HG03066 (cell line): ENCODE measurements at regions not wholly inside any gene's neighbourhood (a gene's known extent, or its start where the extent isn't known, plus 50 kb on each side); places are given as distances from the start of the nearest gene placed in this dataset.

ENCODE experiments used
- ATAC-seq: cut with Tn5 transposase; IDR thresholded peaks from one replicate; pipeline ENCODE4 v1.9.1; 2021; ENCODE audit warnings: low read depth; ENCODE audit not compliant: unreplicated experiment

DNA sequence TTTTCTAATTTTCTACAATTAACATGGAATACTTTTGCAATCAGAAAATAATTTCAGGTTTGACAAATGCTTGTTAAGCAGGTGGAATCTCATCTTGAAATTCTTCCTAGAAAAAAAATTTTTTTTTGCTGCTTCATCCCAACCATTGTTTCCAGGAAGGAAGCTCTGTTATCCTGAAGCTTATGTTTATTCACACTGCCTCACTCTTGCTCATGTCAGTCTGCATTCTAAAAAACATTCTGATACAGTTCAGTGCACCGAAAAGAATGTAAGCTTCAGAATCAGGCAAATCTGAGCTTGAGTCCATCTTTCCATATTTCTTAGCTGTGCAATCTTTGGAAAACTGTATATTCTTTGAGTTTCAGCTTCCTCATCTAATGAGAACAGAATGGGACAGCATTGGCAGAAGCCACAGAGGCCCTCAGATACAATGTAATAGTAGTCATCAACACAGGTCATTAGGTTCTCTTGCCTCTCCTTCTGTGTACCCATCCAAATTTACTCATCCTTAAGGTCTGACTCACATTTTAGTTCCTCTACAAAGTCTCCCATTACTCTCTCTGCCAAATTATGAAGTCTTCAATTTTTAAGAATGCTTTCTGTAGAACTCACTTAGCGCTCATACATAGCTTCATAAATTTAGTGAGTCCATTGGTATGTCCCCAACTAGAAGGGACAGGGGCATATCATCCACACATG lies 881.8 kb upstream of the NR2F2 start:
- ATAC-seq = no peak

DNA sequence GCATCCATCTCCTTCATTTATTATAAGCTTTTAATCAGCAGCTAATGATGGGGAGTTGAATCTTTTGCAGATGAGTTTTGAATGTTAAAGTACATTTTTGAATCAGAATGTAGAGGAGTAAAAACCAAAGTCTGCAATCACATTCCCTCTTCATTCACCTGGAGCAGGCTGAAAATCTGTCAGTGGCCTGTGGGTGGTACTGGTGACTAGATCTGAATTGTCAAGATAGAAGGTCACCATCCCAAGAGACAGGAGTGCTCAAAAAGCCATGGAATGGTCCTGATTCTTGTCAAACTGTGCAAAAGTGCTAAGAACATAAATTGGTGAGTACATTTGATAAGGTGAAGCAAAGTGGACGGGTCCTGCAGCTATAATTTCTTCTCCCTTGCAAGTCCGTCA lies 881.3 kb upstream of the NR2F2 start:
- no peak for ATAC-seq

DNA sequence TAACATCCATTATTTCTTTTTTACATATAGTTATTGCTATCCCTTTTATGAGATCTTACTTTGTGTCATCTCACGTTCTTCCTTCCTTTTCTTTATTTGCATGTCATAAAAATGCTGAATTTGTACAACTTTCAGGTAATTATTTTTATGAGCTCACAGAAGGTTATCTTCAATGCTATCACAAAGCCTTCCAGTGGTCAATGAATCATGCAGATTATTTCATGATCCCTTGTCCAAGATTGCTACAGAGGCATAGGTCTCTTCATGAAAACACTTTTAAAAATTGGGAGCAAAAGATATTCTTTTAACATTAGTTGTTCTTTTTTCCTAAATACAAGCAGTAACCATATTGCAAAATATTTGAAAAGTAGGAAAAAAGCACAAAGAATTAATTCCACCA lies 880.1 kb upstream of the NR2F2 start:
- no peak for ATAC-seq

DNA sequence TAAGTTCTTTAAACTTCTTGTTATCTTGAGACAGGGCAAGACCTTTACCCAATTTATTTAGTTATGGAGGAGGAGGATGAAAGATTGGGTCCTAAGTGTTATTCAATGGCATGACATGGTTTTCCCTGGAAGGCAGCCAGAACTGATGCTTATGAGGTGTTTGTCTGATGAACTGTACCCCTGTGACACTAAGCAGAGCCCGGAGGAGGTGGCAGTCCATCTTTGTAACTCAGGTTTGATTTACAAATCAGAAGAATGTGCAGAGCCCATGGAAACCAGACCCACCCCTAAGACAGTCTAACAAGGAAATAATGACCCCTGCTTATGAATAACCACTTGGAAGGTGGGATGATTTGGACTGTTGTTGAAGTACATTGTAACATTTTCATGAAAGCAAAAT lies 878.6 kb upstream of the NR2F2 start:
- ATAC-seq = no peak

DNA sequence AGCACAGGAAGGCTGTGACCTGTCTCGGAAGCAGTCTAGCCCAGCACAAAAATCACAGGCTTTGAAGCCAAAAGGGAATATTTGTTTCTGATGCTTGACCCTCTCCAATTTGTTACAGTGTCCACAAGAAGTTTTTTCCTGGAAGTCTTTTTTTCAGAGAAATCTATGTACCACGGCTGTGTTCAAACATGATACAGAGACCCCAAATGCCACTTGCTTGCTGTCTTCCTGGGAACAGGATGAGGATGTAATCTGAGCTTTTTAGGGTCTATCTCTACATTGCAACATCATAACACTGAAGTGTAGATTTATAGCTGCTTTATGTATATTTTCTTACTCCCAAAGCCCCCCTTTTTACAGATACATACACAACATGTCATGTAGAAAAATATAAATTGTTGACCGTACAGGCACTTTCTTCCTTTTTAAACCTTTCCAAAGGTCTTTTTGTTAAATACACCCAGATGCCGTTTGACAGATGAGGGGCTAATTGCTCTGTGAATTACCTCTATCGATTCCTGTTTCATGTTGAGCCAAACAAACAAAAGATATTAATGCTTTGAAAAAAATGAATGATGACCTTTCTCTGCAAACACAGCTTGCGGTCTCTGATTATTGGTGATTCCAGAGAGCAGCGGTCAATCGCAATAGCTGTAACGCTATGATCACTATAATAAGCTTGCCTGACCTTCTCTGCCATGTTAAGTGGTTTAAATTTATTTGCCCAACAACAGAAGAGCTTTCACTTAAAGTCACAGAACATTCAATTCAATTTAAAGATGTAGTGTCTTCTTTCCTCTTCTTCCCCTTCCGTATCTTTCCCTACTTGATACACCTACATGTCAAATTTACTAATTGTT lies 875.9 kb upstream of the NR2F2 start:
- ATAC-seq = no peak

DNA sequence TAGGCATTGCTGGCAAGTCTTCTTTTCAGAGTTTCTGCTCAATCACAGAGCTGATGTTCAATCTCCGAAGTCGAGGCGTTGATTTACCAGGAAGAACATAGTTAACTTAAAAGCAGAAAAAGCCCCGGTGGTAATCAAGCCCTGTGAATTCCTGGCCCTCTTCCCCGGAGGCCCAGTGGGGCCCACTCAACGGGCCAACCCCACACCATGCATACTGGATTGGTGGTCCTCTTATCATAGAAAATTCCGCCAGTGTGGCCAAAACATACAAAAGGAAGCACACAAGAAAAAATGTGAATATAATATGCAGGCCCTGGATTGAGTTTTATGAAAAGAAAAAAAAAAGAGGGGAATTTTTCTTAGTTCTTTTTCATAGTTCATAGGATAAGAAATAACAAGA lies 873.0 kb upstream of the NR2F2 start:
- no peak for ATAC-seq

DNA sequence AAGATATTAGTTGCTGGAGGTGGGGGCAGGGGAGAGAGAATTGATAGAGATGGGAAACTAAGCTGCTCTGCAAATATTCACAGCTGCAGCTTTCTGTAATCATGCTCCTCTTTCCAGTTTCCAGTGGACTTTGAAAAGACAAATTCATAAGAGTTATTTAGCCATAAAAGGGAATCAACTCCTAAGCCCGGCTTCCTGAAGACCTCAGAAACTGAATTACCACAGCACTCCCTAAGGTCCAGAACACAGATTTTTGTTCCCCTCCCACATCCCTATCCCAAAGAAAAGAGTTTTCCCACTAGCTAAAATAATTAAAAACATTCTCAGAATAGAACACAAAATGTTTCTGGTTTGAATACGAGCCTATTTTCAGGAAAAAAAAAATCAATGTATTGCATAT lies 871.8 kb upstream of the NR2F2 start:
- no peak for ATAC-seq

DNA sequence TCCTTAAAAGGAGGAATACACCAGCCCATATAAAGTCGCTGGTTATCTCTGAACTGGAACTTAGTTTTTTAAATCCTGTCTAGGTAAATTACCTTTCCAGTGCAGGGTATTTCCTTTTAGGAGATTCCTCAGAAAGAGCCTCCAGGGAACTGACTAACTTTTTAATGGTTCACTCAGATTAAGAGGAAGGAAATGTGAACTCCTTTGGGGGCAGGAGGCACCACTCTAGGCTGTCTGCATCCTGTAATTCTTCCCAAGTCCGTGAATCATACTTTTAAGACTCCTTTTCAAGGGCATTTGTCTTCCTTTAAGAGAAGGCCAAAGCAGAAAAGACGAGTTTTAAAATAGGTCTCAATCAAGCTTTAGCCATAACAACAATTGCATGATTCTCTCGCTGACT lies 871.2 kb upstream of the NR2F2 start:
- no peak for ATAC-seq

DNA sequence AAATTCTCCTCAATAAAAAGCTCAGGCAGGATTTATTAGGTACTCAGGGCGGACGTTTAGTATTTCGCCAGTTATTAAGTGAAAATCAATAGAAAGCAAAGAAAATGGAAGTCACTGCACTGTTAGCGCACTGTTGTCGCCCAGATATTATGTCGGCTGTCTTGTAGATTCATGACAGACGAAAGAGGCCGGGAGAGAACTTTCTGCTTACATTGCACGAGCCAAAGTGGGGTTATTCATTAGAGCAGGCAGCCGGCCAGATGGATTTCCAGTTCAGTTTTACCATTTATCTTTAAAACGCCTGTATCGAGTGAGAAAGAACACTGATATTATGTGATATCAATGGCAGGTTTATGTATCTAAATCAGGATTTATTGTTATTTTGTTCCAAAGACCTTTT lies 866.0 kb upstream of the NR2F2 start:
- ATAC-seq = no peak

DNA sequence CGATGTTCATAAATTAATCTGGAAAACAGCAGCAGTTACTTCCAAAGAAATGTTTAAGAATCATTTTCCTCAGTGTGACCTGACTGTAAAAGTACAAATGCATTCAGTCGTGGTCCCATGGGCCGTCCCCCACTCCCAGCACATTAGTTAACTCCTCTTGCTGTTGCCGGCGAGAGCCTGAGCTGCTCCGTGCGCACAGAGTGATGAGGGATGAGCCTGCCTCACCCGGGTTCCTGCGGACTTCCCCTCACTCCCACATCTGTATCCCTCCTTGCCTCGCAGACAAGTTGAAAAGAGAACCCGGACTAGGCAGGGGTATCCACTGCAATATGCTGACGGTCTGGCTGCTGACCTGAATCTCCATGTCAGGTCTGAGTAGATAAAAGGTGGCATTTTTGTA lies 861.7 kb upstream of the NR2F2 start:
- no peak for ATAC-seq

DNA sequence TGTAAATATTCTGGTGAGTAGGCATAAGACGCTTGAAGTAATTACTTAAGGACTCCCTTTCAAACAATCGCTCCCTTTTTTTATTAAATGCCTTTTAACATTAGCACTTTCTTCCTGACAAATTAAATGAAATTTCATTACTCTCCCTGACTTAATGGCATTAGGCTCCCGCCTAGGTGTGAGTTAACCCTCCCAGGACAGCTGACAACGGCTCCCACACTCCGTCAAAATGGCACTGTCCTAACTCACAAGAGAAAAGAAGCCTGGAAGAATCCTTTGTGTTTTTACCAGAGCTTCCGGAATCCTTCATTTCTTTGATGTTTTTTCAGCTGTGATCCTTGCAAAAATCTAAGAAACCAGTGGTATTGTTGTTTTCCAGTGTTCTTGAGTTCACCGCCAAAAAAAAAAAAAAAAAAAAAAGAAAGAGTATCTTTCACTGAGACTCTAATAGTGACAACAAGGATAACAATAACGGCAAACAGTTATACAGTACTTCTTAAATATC lies 861.0 kb upstream of the NR2F2 start:
- no peak for ATAC-seq

DNA sequence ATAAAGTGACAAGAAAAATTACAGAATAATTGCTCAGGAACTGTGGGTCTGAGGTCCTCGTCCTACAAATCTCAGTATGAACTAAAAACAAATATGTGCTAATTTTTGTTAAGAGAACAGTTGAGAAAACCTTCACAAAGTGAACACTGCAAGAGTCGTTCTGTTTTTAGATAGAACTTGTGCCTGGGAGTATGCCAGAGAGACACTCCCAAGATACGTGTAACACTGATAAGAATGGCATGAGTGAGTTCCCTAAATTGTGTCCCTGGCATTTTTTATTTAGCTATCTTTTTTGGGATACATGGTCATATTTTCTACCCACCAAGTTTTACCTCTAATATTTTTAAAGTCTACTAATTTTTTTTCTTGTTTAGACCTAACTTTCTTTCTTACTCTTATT lies 860.0 kb upstream of the NR2F2 start:
- no peak for ATAC-seq

DNA sequence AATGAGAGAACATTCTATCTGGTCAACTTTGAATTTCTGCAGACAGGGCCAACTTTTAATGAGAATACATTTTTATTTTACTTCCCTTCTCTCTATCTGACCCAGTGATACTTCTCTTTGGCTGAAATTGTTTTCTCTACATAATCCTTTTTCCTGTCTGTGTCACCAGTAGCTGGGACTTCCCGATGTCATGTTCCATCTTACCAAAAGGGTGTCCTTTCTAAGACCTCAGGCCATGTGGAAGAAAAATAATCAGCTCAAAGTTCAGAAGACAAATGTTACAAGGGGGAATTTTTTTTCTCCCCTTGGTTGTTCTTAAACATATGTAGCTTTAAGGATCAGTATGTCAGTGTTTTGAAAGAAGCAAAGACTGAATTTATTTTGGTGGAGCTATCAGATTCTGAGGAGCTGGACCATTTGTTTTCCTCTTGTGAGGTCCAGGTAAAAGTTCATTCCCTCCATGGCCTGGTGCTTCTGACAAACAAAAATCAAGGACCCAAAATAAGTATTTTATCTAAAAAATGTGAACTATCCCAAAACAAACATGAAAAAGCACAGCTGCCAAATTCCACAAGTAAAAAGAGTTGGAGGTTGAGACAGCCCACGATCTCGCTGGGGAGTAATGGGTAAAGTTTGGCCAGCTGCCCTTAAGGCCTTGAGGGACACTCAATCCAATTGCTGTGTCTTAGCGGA lies 859.4 kb upstream of the NR2F2 start:
- ATAC-seq = no peak

DNA sequence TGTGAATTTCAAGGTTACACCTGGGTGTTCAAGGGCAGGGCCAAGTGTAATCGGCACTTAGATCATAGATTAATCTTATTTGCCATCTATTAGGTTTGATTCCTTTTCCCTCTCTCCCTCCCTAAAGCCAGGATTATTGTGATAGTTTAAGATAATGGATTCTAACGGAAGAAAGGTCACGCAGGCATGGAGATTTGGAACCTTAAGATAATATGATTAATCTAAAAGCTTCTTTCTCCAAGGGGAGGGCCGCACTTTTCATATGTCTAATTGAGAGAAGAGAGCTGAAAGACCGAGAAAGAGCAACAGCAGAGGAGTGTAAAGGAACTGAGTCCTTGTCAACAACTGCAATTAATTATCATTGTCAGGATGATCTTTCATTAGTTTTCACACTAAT lies 858.8 kb upstream of the NR2F2 start:
- no peak for ATAC-seq

DNA sequence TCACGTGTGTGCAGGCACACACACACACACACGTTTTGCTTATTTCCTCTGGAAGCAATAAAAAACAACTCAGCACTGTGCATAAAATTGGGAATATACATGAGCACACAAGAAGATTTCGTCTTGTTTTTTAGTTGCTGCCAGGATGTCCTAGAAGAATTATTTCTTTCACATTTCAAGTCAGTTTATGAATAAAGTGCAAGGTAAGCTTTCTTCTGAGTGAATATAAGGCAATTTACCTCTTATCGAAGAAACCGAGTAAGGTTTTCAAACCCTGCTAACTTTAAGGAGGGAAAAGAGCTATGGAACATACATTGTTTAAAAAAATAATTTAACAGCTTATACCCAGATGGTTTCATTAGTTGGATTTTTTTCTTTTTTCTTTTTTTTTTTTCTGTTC lies 855.4 kb upstream of the NR2F2 start:
- ATAC-seq = no peak

DNA sequence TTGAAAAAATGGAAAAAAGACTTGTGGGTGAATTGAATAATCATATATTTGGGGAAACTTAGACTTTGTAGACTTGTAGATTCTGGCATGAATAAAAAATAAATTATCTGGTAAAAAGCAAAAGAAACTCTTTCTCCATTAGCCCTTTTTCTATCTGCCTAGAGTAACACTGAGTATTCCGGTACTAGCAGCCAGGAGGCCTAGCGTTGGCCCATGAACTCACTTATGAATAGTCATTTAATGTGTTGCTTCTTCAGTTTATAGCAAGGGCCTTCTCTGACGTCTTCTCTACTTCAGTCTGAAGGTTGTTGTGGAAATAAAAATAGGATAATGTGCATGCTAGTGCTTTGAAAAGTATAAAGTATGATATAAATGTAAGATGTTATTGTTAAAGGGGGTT lies 851.2 kb upstream of the NR2F2 start:
- no peak for ATAC-seq

DNA sequence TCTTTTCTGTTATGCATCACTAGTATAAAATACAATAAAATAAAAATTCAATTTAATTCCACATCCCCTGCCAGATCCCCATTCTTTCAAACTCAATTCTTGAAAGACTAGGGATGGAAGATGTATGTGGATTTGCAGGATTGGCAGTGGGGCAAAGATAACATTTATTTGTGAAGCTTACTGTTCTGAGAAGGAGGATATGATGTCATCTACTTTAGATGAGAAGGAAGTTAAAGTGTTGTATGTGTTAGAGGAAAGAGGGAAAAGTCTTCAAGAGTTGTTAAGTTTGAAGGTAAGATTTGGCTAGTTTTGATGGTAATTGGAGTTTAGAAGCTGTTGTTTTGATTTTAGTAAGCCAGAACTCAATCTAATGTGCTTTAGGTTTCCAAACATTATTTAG lies 845.1 kb upstream of the NR2F2 start:
- no peak for ATAC-seq

DNA sequence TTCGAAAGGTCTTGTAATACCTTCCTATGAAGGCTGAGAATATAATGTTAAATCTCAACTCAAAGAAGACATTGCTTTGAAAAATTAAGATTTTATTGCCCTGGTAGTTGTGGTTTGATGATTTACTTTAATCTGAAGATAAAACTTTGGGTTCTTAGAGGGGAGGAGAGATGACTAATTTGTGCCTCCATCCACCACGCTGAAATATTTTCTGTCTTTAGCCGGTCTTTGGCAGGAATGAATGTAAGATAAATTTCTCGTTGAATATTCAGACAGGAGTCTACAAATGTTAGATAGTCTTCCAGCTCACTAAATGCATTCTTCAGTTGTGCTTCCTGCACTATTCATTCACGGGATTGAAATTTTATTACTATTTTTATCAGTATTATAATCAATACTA lies 844.3 kb upstream of the NR2F2 start:
- no peak for ATAC-seq

DNA sequence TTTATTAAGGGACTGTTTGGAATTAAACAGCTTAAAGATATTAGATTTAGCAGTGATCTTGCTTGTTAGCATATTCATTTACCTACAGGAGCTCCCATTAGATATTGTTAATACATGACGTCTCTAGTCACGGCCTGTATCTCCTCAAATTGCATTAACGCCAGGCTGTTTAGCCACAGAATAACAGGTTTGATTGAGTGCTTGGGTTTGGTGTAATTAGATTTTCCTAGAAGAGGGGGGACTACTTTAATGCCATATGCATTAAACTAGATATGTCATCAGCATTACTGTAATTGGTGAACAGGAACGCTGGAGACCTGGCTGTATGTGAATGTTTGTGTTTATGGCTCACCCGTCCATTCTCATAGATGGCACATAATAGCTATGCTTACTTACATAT lies 841.4 kb upstream of the NR2F2 start:
- no peak for ATAC-seq

DNA sequence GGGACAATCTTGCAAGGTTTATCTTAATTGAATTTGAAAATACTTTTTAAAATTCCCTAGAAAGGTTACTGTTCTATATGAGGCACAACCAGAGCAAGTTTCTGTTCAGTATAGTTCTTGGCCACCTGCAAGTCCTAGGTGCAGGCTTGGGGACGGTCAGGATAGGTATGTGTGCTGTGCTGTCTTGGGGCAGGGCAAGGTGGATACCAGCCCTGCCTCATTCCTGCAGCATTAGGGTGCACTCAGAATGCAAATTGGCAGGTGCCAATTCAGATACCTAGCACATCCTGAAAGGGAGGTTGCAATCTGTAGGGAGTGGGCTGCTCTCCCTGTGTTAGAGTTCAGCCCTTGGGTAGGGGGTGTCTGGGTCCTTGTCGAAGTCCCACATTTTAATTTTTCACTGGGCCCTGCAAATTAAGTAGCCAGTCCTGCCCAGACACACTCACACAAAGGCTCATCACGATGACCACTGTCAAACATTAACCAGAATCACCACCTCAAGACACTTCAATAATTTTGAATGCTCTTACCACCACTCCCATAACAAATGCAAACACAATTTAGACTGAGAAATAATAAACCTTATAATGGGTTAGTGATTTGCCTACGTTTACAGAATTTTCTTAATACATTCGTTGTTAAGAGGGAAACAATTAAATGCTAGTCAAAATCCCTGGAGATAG lies 838.0 kb upstream of the NR2F2 start:
- no peak for ATAC-seq

DNA sequence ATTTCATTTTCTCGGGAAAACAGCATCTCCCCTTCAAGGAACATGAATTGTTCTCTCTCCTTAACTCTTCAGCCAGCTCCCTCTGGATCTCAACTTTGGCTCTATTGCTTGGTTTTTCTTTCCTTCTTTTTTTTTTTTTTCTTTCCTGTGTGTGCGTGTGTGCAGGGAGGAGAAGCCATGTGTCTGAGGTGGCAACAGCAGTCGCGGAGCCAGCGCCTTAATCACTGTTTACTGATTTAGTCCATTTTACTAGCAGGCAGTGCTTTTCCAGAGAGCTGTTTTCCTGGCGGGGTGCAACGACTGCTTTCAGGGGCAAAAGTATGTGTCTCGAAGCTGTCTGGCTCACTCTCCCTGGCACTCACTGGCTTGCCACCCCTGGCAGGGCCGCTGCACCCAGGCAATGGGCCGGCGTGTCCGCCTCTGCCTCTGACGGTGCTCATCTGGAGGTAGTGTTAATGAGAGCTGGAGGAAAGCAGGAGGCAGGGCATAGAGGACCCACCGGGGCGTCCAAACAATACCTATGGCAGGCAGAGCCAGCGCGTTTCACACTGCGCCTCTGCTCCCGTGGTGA lies 835.4 kb upstream of the NR2F2 start:
- ATAC-seq = no peak
